ENCODE measurements at regions not wholly inside any gene's neighbourhood (a gene's known extent, or its start where the extent isn't known, plus 50 kb on each side); places are given as distances from the start of the nearest gene placed in this dataset.

- Histone ChIP-seq H3K9me3 (ENCODE audit: control insufficient read depth in 4 of 4, low read length in 3 of 4) (no peaks in the 10 kb centered on the region), H3K4me3 (ENCODE audit: low read depth in 1 of 3, low read length in 3 of 3) (no peak overlapping the region), H3K27ac (ENCODE audit: low read depth in 1 of 2, low read length in 2 of 2) (no peak overlapping the region), H3K9ac (ENCODE audit: low read depth in 1 of 2, low read length in 2 of 2) (no peak overlapping the region), H3K27me3 (ENCODE audit: control insufficient read depth in 4 of 4, insufficient read depth in 4 of 4, low read length in 3 of 4) (peaks cover 0 to 3% (median 0%) of the 10 kb centered on the region in 4 donors), H3K4me1 (ENCODE audit: control insufficient read depth in 4 of 4, insufficient read depth in 4 of 4, low read length in 3 of 4) (no peaks in the 10 kb centered on the region), H3K36me3 (ENCODE audit: control insufficient read depth in 4 of 4, insufficient read depth in 3 of 4, low read depth in 1 of 4, low read length in 3 of 4) (no peaks in the 10 kb centered on the region)
- no peak for DNase-seq (ENCODE audit: low spot score)
- 83% methylated on average over 2 of the region's 2 CpGs for WGBS
- no peak for TF ChIP-seq HNF4G (IDR thresholded peaks at IDR 0.05)
- no peak for TF ChIP-seq ZBTB33 (IDR thresholded peaks at IDR 0.05)
- no peak for TF ChIP-seq HNF4A (conservative IDR thresholded peaks at IDR 0.05)
- TF ChIP-seq FOXA2 (IDR thresholded peaks at IDR 0.05), result no peak
- no peak for TF ChIP-seq RXRA (IDR thresholded peaks at IDR 0.05)
- TF ChIP-seq JUND (IDR thresholded peaks at IDR 0.05), result no peak
- TF ChIP-seq GABPA (IDR thresholded peaks at IDR 0.05 in 1 of 2, conservative IDR thresholded peaks at IDR 0.05 in 1 of 2), result no peak
- no peak for TF ChIP-seq RAD21 (IDR thresholded peaks at IDR 0.05)
Observed at GRCh38 chr18:68566991-68567390, 147.9 kb downstream of the TMX3 start.

GRCh38 chr18:68564961-68565360 lies 149.9 kb downstream of the TMX3 start:
- no peak overlapping the region for H3K4me3 ChIP-seq (ENCODE audit: low read depth in 1 of 3, low read length in 3 of 3)
- peaks cover 0 to 3% (median 0%) of the 10 kb centered on the region in 4 donors for H3K27me3 ChIP-seq (ENCODE audit: control insufficient read depth in 4 of 4, insufficient read depth in 4 of 4, low read length in 3 of 4)
- TF ChIP-seq HNF4A (conservative IDR thresholded peaks at IDR 0.05), result no peak
- TF ChIP-seq HNF4G (IDR thresholded peaks at IDR 0.05), result no peak
- no peak for TF ChIP-seq REST (IDR thresholded peaks at IDR 0.05)
- TF ChIP-seq JUND (IDR thresholded peaks at IDR 0.05), result no peak
- TF ChIP-seq CTCF (IDR thresholded peaks at IDR 0.05; ENCODE audit: low read depth, low read length, missing input control), result no peak
- TF ChIP-seq TAF1 (conservative IDR thresholded peaks at IDR 0.05), result no peak
- TF ChIP-seq YY1 (IDR thresholded peaks at IDR 0.05), result no peak
- no peak for TF ChIP-seq MAX (IDR thresholded peaks at IDR 0.05)
- no peak for TF ChIP-seq NR2F2 (IDR thresholded peaks at IDR 0.05)
- TF ChIP-seq FOXA2 (IDR thresholded peaks at IDR 0.05), result no peak
- TF ChIP-seq SP1 (IDR thresholded peaks at IDR 0.05), result no peak
- TF ChIP-seq FOXA1 (IDR thresholded peaks at IDR 0.05), result no peak
- no peak for TF ChIP-seq EGR1 (IDR thresholded peaks at IDR 0.05; ENCODE audit: low read depth in 2 of 2)
- no peak for TF ChIP-seq GABPA (IDR thresholded peaks at IDR 0.05 in 1 of 2, conservative IDR thresholded peaks at IDR 0.05 in 1 of 2)
- TF ChIP-seq ZBTB33 (IDR thresholded peaks at IDR 0.05), result no peak
- no peak for TF ChIP-seq ATF3 (IDR thresholded peaks at IDR 0.05)
- TF ChIP-seq RAD21 (IDR thresholded peaks at IDR 0.05), result no peak
- TF ChIP-seq RXRA (IDR thresholded peaks at IDR 0.05), result no peak
- H3K9ac ChIP-seq (ENCODE audit: low read depth in 1 of 2, low read length in 2 of 2), result no peak overlapping the region
- DNase-seq (ENCODE audit: low spot score), result no peak
- no peak overlapping the region for H3K27ac ChIP-seq (ENCODE audit: low read depth in 1 of 2, low read length in 2 of 2)
- H3K4me1 ChIP-seq (ENCODE audit: control insufficient read depth in 4 of 4, insufficient read depth in 4 of 4, low read length in 3 of 4), result no peaks in the 10 kb centered on the region
- no peaks in the 10 kb centered on the region for H3K36me3 ChIP-seq (ENCODE audit: control insufficient read depth in 4 of 4, insufficient read depth in 3 of 4, low read depth in 1 of 4, low read length in 3 of 4)
- 72% methylated on average over 3 of the region's 3 CpGs for WGBS
- H3K9me3 ChIP-seq (ENCODE audit: control insufficient read depth in 4 of 4, low read length in 3 of 4), result no peaks in the 10 kb centered on the region

All from liver (tissue), 8 donors.